ENCODE measurements at regions not wholly inside any gene's neighbourhood (a gene's known extent, or its start where the extent isn't known, plus 50 kb on each side); places are given as distances from the start of the nearest gene placed in this dataset.

- Histone ChIP-seq H3K36me3 (ENCODE audit: control insufficient read depth in 2 of 4, insufficient read depth in 4 of 4, low read length in 3 of 4) (no peaks in the 10 kb centered on the region), H3K4me1 (replicated peaks in 1 of 4; ENCODE audit: control insufficient read depth in 3 of 4, insufficient read depth in 4 of 4, low read length in 3 of 4) (no peaks in the 10 kb centered on the region), H2AFZ (ENCODE audit: low read length) (no peak overlapping the region), H3K9ac (replicated peaks in 1 of 4; ENCODE audit: extremely low read depth in 1 of 4, low read depth in 3 of 4, low read length in 3 of 4) (no peak overlapping the region), H4K8ac (ENCODE audit: extremely low read depth, insufficient read depth, low read length) (no peak overlapping the region), H2BK5ac (ENCODE audit: low read depth, low read length) (no peak overlapping the region), H2BK120ac (replicated peaks; ENCODE audit: low read depth, low read length) (no peak overlapping the region), H3K23me2 (ENCODE audit: low read depth, low read length) (peaks cover 2% of the 10 kb centered on the region; the same call in 1 of the 2 replicates), H3K4ac (replicated peaks; ENCODE audit: insufficient read length, low read depth, low read length) (no peak overlapping the region), H3K9me3 (ENCODE audit: insufficient read depth in 2 of 2, low read depth in 1 of 2, low read length in 1 of 2) (no peaks in the 10 kb centered on the region), H3K18ac (ENCODE audit: extremely low read depth, low read length) (no peak overlapping the region), H4K5ac (ENCODE audit: insufficient read length, low read depth, low read length) (no peak overlapping the region), H3K56ac (replicated peaks; ENCODE audit: insufficient read length, low read depth, low read length) (no peak overlapping the region), H3K4me2 (ENCODE audit: insufficient read depth in 1 of 2, low read depth in 2 of 2, low read length in 2 of 2) (no peak overlapping the region), H2BK15ac (ENCODE audit: low read length) (no peak overlapping the region), H3K79me2 (ENCODE audit: control insufficient read depth in 1 of 2, insufficient read depth in 2 of 2, low read length in 2 of 2) (no peaks in the 10 kb centered on the region), H3K27ac (ENCODE audit: low read depth, low read length) (no peak overlapping the region), H2BK20ac (ENCODE audit: low read length) (no peak overlapping the region), H3K27me3 (replicated peaks in 1 of 4; ENCODE audit: control insufficient read depth in 3 of 4, extremely low read depth in 1 of 4, insufficient read depth in 3 of 4, low read length in 3 of 4) (no peaks in the 10 kb centered on the region), H3K79me1 (ENCODE audit: low read depth, low read length) (no peaks in the 10 kb centered on the region), H3K4me3 (ENCODE audit: extremely low read depth in 1 of 4, insufficient read depth in 2 of 4, low read depth in 3 of 4, low read length in 4 of 4) (no peak overlapping the region), H4K20me1 (replicated peaks in 1 of 2; ENCODE audit: control insufficient read depth in 1 of 2, insufficient read depth in 2 of 2, low read length in 2 of 2) (no peaks in the 10 kb centered on the region), H3K14ac (ENCODE audit: insufficient read length) (no peak overlapping the region), H3K23ac (ENCODE audit: insufficient read length) (no peak overlapping the region), H4K91ac (replicated peaks; ENCODE audit: insufficient read length, low read length) (no peak overlapping the region), H2AK5ac (ENCODE audit: low read depth, low read length) (no peak overlapping the region), H2BK12ac (ENCODE audit: low read depth, low read length) (no peak overlapping the region)
- 86% methylated on average over 4 of the region's 4 CpGs; no CpG with 5 or more reads in 1 of the 2 experiments for WGBS, 2 experiments (ENCODE audit: extremely low coverage in 1 of 2, insufficient coverage in 1 of 2, insufficient read length in 1 of 2, insufficient replicate concordance in 2 of 2, low coverage in 1 of 2, low lambda C conversion rate in 2 of 2, missing lambda C conversion rate in 1 of 2)
- DNase-seq (ENCODE audit: low read depth in 1 of 2, low spot score in 2 of 2) (no peak), FAIRE-seq (no peak)
- ChIA-PET POLR2A (ENCODE audit: partially characterized antibody) (no interaction called here), CTCF (ENCODE audit: partially characterized antibody) (no interaction called here)
- TF ChIP-seq, protein P1, sequence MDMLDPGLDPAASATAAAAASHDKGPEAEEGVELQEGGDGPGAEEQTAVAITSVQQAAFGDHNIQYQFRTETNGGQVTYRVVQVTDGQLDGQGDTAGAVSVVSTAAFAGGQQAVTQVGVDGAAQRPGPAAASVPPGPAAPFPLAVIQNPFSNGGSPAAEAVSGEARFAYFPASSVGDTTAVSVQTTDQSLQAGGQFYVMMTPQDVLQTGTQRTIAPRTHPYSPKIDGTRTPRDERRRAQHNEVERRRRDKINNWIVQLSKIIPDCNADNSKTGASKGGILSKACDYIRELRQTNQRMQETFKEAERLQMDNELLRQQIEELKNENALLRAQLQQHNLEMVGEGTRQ (IDR thresholded peaks at IDR 0.05; ENCODE audit: low read length) = no peak
- TF ChIP-seq, protein P2, sequence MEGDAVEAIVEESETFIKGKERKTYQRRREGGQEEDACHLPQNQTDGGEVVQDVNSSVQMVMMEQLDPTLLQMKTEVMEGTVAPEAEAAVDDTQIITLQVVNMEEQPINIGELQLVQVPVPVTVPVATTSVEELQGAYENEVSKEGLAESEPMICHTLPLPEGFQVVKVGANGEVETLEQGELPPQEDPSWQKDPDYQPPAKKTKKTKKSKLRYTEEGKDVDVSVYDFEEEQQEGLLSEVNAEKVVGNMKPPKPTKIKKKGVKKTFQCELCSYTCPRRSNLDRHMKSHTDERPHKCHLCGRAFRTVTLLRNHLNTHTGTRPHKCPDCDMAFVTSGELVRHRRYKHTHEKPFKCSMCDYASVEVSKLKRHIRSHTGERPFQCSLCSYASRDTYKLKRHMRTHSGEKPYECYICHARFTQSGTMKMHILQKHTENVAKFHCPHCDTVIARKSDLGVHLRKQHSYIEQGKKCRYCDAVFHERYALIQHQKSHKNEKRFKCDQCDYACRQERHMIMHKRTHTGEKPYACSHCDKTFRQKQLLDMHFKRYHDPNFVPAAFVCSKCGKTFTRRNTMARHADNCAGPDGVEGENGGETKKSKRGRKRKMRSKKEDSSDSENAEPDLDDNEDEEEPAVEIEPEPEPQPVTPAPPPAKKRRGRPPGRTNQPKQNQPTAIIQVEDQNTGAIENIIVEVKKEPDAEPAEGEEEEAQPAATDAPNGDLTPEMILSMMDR (IDR thresholded peaks at IDR 0.05; ENCODE audit: control extremely low read depth in 1 of 3, insufficient read depth in 1 of 3, low read depth in 1 of 3, low read length in 3 of 3) = no peak
- TF ChIP-seq MAFK (IDR thresholded peaks at IDR 0.05; ENCODE audit: low read depth, low read length) (no peak), RNF2 (IDR thresholded peaks at IDR 0.05; ENCODE audit: borderline replicate concordance, low read depth, low read length, missing control alignments, poor library complexity, severe bottlenecking) (no peak), CTBP2 (IDR thresholded peaks at IDR 0.05; ENCODE audit: borderline replicate concordance, insufficient read depth, insufficient read length, low read length) (no peak), BACH1 (IDR thresholded peaks at IDR 0.05; ENCODE audit: low read length) (no peak), SIN3A (conservative IDR thresholded peaks at IDR 0.05 in 1 of 2, IDR thresholded peaks at IDR 0.05 in 1 of 2; ENCODE audit: low read depth in 1 of 2, low read length in 2 of 2) (no peak), SRF (IDR thresholded peaks at IDR 0.05; ENCODE audit: low read depth, low read length) (no peak), SP2 (IDR thresholded peaks at IDR 0.05; ENCODE audit: low read length) (no peak), ASH2L (IDR thresholded peaks at IDR 0.05; ENCODE audit: low read length) (no peak), GTF2F1 (IDR thresholded peaks at IDR 0.05; ENCODE audit: borderline replicate concordance, low read depth, low read length) (no peak)
These were observed 954.3 kb downstream of the SQOR start for GRCh38 chr15:46589088-46589487.

Measured in H1 (cell line).